Tibial artery (tissue), 4 donors: ENCODE measurements at regions not wholly inside any gene's neighbourhood (a gene's known extent, or its start where the extent isn't known, plus 50 kb on each side); places are given as distances from the start of the nearest gene placed in this dataset.

Experiments
- DNase-seq, 2 donors: peaks; one replicate each; pipeline ENCODE4 v3.0.0-alpha.2; 2019
- H3K27ac ChIP-seq, 2 donors: fragments of 200-600 bp; sonication (generic) in 1 of 2; 1 replicate in 1 of 2; 2 replicates in 1 of 2; pipeline ENCODE4 v1.5.1; 2018 to 2019; ENCODE audit warnings: mild to moderate bottlenecking in 1 of 2
- H3K27me3 ChIP-seq, 2 donors: fragments of 200-600 bp; sonication (generic) in 1 of 2; one replicate each; pipeline versions ENCODE4 v1.5.1 to v1.6.0; 2016 to 2019
- H3K36me3 ChIP-seq, 3 donors: fragments of 200-600 bp; sonication (generic) in 2 of 3; one replicate each; pipeline ENCODE4 v1.5.1; 2016 to 2019; ENCODE audit warnings: mild to moderate bottlenecking in 2 of 3
- H3K4me1 ChIP-seq, 4 donors: fragments of 200-600 bp; sonication (generic) in 2 of 4; 1 replicate in 3 of 4; 2 replicates in 1 of 4; pipeline ENCODE4 v1.5.1; 2016 to 2019
- H3K4me3 ChIP-seq, 2 donors: fragments of 200-600 bp; sonication (generic) in 1 of 2; 1 replicate in 1 of 2; 2 replicates in 1 of 2; pipeline ENCODE4 v1.5.1; 2018 to 2019; ENCODE audit warnings: mild to moderate bottlenecking in 2 of 2
- H3K9me3 ChIP-seq, 3 donors: fragments of 200-600 bp; sonication (generic) in 1 of 3; one replicate each; pipeline ENCODE4 v1.5.1; 2016 to 2019
- CTCF ChIP-seq, 2 experiments: fragments of 200-600 bp in 1 of 2; fragments of 450-650 bp in 1 of 2; IDR thresholded peaks; one replicate each; pipeline ENCODE4 v1.5.1; 2017 to 2019; ENCODE audit warnings: antibody characterized with exemption in 2 of 2, mild to moderate bottlenecking in 1 of 2, moderate library complexity in 1 of 2
- intact Hi-C: fragments of 100-400 bp; cut with DNase I; formaldehyde crosslinking; loops from one replicate; pipeline ENCODE4 v1.15.0; 2023; ENCODE audit warnings: low total_unique reads

GRCh38 chrX:40844471-40844870, 109.1 kb upstream of the MED14 start:
- no peak overlapping the region for H3K4me3 ChIP-seq
- no peak overlapping the region for H3K27ac ChIP-seq
- H3K36me3 ChIP-seq = no peaks in the 10 kb centered on the region
- no peak for TF ChIP-seq CTCF (IDR thresholded peaks at IDR 0.05)
- intact Hi-C loops = no loop called here
- H3K9me3 ChIP-seq = peaks cover 0 to 34% (median 28%) of the 10 kb centered on the region in 3 donors
- DNase-seq = no peak
- no peaks in the 10 kb centered on the region for H3K27me3 ChIP-seq
- H3K4me1 ChIP-seq = peaks cover 0 to 14% (median 0%) of the 10 kb centered on the region in 4 donors

DNA sequence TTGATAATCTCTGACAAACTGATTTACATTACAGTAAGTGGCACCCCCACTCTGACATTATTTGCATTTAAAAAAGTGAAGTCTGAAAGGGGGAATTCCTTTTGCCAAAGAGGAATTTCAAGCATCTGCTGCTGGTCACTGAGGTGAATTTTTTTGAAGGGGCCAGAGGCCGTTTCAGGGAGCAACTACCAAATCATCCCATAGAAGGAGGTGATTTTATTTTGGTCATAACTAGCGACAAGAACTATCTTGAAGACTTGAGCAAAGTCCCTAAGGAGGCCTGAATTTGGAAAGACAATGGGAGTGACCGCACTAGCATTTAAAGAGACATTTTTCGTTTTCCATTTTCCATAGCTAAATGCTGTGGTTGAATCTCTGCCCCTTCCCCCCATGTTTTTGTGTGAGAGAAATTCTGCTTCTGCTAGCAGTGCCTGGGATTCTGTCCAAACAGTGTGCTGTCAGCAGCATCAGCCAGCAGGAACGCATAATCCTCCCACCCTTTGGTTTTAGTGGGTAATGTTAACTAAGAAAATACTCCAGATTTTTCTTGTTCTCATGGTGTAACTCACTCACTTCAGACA, 110.1 kb upstream of the MED14 start:
- Histone ChIP-seq H3K4me1 (peaks cover 0 to 14% (median 0%) of the 10 kb centered on the region in 4 donors), H3K36me3 (no peaks in the 10 kb centered on the region), H3K27ac (peak overlapping the region; percentile 6 to 33), H3K4me3 (peak overlapping the region in 1 of 2 donors; percentile 14), H3K9me3 (peaks cover 0 to 24% (median 21%) of the 10 kb centered on the region in 3 donors), H3K27me3 (no peaks in the 10 kb centered on the region)
- DNase-seq = no peak
- intact Hi-C loops = no loop called here
- TF ChIP-seq CTCF (IDR thresholded peaks at IDR 0.05) = no peak

GRCh38 chrX:40849906-40850823, 114.8 kb upstream of the MED14 start:
- Histone ChIP-seq H3K9me3 (no peaks in the 10 kb centered on the region), H3K4me3 (no peak overlapping the region), H3K4me1 (peaks cover 0 to 12% (median 0%) of the 10 kb centered on the region in 4 donors), H3K27me3 (no peaks in the 10 kb centered on the region), H3K36me3 (no peaks in the 10 kb centered on the region), H3K27ac (no peak overlapping the region)
- no peak for DNase-seq
- no peak for TF ChIP-seq CTCF (IDR thresholded peaks at IDR 0.05)
- intact Hi-C loops = no loop called here

GRCh38 chrX:40852586-40852985, 117.2 kb upstream of the MED14 start:
- no peaks in the 10 kb centered on the region for H3K4me1 ChIP-seq
- no peak overlapping the region for H3K4me3 ChIP-seq
- no peak for DNase-seq
- H3K36me3 ChIP-seq = no peaks in the 10 kb centered on the region
- intact Hi-C loops = no loop called here
- no peak overlapping the region for H3K27ac ChIP-seq
- no peak for TF ChIP-seq CTCF (IDR thresholded peaks at IDR 0.05)
- no peaks in the 10 kb centered on the region for H3K27me3 ChIP-seq
- H3K9me3 ChIP-seq = no peaks in the 10 kb centered on the region

GRCh38 chrX:40853004-40853815, 117.9 kb upstream of the MED14 start:
- Histone ChIP-seq H3K27ac (no peak overlapping the region), H3K9me3 (no peaks in the 10 kb centered on the region), H3K4me3 (no peak overlapping the region), H3K4me1 (no peaks in the 10 kb centered on the region), H3K27me3 (no peaks in the 10 kb centered on the region), H3K36me3 (no peaks in the 10 kb centered on the region)
- intact Hi-C loops = no loop called here
- DNase-seq = no peak
- TF ChIP-seq CTCF (IDR thresholded peaks at IDR 0.05) = no peak
